Breast epithelium (tissue), 4 donors: ENCODE measurements at regions not wholly inside any gene's neighbourhood (a gene's known extent, or its start where the extent isn't known, plus 50 kb on each side); places are given as distances from the start of the nearest gene placed in this dataset.

Source experiments
- DNase-seq, 2 donors: peaks; one replicate each; pipeline ENCODE4 v3.0.0-alpha.2; 2019; ENCODE audit warnings: low spot score in 2 of 2
- H3K27ac ChIP-seq, 2 donors: fragments of 200-600 bp; sonication (generic) in 1 of 2; one replicate each; pipeline ENCODE4 v1.5.1; 2016 to 2019; ENCODE audit warnings: mild to moderate bottlenecking in 1 of 2
- H3K27me3 ChIP-seq, 2 donors: fragments of 200-600 bp; sonication (generic) in 1 of 2; one replicate each; pipeline versions ENCODE4 v1.5.1 to v1.6.0; 2017 to 2019; ENCODE audit warnings: control low read depth in 1 of 2, mild to moderate bottlenecking in 1 of 2
- H3K36me3 ChIP-seq: fragments of 200-600 bp; one replicate; pipeline ENCODE4 v1.5.1; 2019
- H3K4me1 ChIP-seq, 2 donors: fragments of 200-600 bp; sonication (generic); one replicate each; pipeline ENCODE4 v1.5.1; 2016 to 2019; ENCODE audit warnings: control low read depth in 1 of 2
- H3K4me3 ChIP-seq, 3 donors: fragments of 200-600 bp; sonication (generic); 1 replicate in 2 of 3; 2 replicates in 1 of 3; pipeline ENCODE4 v1.5.1; 2016 to 2019; ENCODE audit warnings: mild to moderate bottlenecking in 3 of 3, moderate library complexity in 2 of 3
- H3K9me3 ChIP-seq, 2 donors: fragments of 200-600 bp; sonication (generic) in 1 of 2; one replicate each; pipeline ENCODE4 v1.5.1; 2016 to 2019; ENCODE audit warnings: control low read depth in 1 of 2
- POLR2A ChIP-seq: fragments of 450-650 bp; IDR thresholded peaks from one replicate; pipeline ENCODE4 v1.6.1; 2016; ENCODE audit warnings: antibody characterized with exemption, mild to moderate bottlenecking, moderate library complexity
- POLR2AphosphoS5 ChIP-seq, 3 donors: sonication (generic); formaldehyde crosslinking; IDR thresholded peaks; one replicate each; pipeline ENCODE4 v1.6.1; 2017; ENCODE audit warnings: antibody characterized with exemption in 3 of 3
- intact Hi-C: fragments of 100-400 bp; cut with DNase I; formaldehyde crosslinking; loops from one replicate; pipeline ENCODE4 v1.15.1; 2023; ENCODE audit warnings: low total_unique reads
- TF ChIP-seq, protein P1 (sequence below), 3 donors: fragments of 450-650 bp; IDR thresholded peaks; one replicate each; pipeline ENCODE4 v1.5.1; 2016 to 2017; ENCODE audit warnings: antibody characterized with exemption in 3 of 3, mild to moderate bottlenecking in 3 of 3, moderate library complexity in 3 of 3

DNA sequence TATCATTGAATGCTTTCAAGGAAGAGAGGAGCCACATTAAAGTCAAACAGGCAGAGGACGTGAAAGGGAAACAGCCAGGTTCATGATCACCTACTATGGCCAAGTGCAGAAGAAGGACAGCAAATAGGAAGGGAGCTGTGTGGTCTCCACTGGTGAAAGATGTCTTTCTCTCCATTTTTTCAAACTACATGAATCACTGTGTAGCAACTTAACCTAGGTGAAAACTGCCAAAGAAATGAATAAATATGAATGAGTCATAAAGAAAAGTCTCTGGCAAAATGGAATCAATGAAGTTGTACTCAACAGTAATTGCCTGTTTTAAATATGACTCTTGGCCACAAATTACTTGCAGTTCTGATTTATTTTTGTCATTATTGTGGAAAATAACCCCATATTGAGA is 452.6 kb upstream of the PKDCC start:
- Histone ChIP-seq H3K4me3 (no peak overlapping the region), H3K36me3 (no peaks in the 10 kb centered on the region), H3K27ac (no peak overlapping the region), H3K4me1 (no peaks in the 10 kb centered on the region), H3K27me3 (no peaks in the 10 kb centered on the region), H3K9me3 (no peaks in the 10 kb centered on the region)
- intact Hi-C loops: no loop called here
- no peak for DNase-seq
- TF ChIP-seq POLR2AphosphoS5 (IDR thresholded peaks at IDR 0.05) (no peak), POLR2A (no peak)
- TF ChIP-seq, protein P1, sequence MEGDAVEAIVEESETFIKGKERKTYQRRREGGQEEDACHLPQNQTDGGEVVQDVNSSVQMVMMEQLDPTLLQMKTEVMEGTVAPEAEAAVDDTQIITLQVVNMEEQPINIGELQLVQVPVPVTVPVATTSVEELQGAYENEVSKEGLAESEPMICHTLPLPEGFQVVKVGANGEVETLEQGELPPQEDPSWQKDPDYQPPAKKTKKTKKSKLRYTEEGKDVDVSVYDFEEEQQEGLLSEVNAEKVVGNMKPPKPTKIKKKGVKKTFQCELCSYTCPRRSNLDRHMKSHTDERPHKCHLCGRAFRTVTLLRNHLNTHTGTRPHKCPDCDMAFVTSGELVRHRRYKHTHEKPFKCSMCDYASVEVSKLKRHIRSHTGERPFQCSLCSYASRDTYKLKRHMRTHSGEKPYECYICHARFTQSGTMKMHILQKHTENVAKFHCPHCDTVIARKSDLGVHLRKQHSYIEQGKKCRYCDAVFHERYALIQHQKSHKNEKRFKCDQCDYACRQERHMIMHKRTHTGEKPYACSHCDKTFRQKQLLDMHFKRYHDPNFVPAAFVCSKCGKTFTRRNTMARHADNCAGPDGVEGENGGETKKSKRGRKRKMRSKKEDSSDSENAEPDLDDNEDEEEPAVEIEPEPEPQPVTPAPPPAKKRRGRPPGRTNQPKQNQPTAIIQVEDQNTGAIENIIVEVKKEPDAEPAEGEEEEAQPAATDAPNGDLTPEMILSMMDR (IDR thresholded peaks at IDR 0.05): no peak

DNA sequence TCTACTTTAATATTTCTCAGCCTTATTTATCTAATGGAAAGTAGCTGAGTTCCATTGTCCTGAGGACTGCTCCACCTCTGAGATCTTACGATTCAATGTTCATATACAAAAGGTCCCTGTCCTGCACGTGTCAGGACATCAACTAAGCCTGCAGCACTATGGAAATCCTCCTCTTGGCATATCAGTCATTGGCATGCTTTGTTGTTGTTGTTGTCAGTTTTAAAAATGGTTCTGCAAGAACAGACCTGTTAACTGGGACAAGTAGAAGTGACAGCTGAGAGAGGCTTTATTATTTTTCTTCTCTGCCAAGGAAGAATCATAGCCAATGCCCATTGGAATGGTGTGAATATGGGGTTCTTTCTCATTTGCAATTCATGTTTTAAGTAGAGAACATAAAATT is 450.1 kb upstream of the PKDCC start:
- Histone ChIP-seq H3K4me3 (no peak overlapping the region), H3K4me1 (no peaks in the 10 kb centered on the region), H3K27ac (peak overlapping the region; percentile 33 to 59), H3K27me3 (no peaks in the 10 kb centered on the region), H3K9me3 (no peaks in the 10 kb centered on the region), H3K36me3 (no peaks in the 10 kb centered on the region)
- peak in 1 of 2 donors; percentile 20 for DNase-seq
- intact Hi-C loops: no loop called here
- no peak for TF ChIP-seq POLR2AphosphoS5 (IDR thresholded peaks at IDR 0.05)
- no peak for TF ChIP-seq POLR2A
- TF ChIP-seq, protein P1 (IDR thresholded peaks at IDR 0.05): no peak

DNA sequence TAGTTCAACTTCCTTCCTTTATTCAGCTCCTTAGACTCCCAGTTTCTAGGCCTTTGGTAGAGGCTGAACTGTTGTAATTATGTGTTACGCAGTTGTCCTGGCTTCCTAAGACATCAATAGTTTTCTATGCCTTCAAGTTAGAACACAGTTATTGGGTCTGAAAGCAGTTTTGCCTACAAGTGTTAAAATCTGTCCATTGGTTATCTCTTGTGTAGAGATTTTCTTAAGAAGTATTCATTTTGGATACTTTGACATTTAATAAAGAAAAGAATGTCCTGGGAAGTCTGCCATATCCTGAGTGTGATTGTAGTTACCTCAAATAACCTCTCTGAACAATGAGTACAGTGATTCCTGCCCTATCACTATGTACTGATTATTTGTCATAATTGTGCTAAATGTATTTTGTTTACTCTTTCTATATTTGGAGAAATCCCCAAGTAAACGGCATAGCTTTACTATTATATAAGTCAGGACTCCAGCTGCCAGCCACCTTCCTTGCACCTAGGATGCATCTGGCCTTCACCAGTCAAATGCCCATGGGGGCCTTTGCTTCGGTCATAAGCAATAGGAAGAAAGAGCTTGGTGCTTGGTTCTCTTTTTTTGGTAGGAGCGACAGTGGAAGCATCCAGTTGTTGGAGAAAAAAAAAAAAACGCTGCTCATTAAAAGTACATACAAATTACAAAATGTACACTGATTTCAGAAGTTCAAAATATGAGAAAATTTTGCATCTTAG is 449.5 kb upstream of the PKDCC start:
- H3K36me3 ChIP-seq: no peaks in the 10 kb centered on the region
- no peaks in the 10 kb centered on the region for H3K27me3 ChIP-seq
- intact Hi-C loops: no loop called here
- TF ChIP-seq POLR2AphosphoS5 (IDR thresholded peaks at IDR 0.05): no peak
- no peak for TF ChIP-seq POLR2A
- TF ChIP-seq, protein P1 (IDR thresholded peaks at IDR 0.05): no peak
- H3K9me3 ChIP-seq: no peaks in the 10 kb centered on the region
- peak in 1 of 2 donors; percentile 18 for DNase-seq
- no peak overlapping the region for H3K4me3 ChIP-seq
- peak overlapping the region; percentile 33 to 59 for H3K27ac ChIP-seq
- H3K4me1 ChIP-seq: no peaks in the 10 kb centered on the region

DNA sequence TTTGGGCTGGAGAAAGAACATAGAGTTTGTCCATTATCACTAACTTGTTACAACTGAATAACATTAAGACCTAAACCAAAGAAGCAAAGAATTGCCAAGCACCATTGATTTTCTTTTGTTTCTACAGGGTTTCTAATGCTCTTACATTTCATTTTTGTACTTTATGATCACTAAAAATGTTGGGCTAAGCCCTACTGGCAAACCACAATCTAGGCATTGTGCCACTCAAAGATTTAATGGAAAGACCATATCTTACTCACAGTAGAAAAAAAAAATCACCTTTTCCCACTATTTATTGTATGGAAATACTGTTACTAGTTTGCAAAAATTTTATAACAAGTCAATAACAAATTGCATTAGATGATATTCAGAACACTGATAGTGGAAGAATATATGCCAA is 447.4 kb upstream of the PKDCC start:
- H3K36me3 ChIP-seq: no peaks in the 10 kb centered on the region
- no peak overlapping the region for H3K4me3 ChIP-seq
- TF ChIP-seq POLR2A (no peak), POLR2AphosphoS5 (IDR thresholded peaks at IDR 0.05) (no peak)
- TF ChIP-seq, protein P1 (IDR thresholded peaks at IDR 0.05): no peak
- intact Hi-C loops: no loop called here
- no peaks in the 10 kb centered on the region for H3K27me3 ChIP-seq
- H3K27ac ChIP-seq: no peak overlapping the region
- H3K4me1 ChIP-seq: no peaks in the 10 kb centered on the region
- no peaks in the 10 kb centered on the region for H3K9me3 ChIP-seq
- DNase-seq: no peak

DNA sequence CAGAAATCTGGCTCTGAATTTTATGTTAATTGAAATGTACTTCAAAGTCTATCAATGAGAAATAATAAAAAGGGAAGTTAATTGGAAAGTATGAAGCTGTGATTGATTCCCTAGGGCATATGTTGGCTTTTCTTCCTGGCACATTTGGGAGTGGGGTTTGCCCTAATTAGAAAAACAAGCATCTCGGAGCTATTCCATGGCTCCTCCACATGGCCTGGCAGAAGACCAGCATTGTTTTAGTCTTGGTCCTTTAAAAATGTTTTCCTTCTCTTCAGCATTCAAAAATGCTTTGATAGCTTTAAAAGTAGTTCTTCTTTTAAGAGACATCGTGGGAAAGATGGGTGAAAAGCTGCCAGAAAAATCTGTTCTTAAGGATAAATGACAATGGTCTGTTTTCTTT is 445.5 kb upstream of the PKDCC start:
- H3K36me3 ChIP-seq: no peaks in the 10 kb centered on the region
- DNase-seq: no peak
- no peaks in the 10 kb centered on the region for H3K27me3 ChIP-seq
- H3K9me3 ChIP-seq: no peaks in the 10 kb centered on the region
- H3K27ac ChIP-seq: no peak overlapping the region
- no peak for TF ChIP-seq POLR2AphosphoS5 (IDR thresholded peaks at IDR 0.05)
- no peak for TF ChIP-seq POLR2A
- TF ChIP-seq, protein P1 (IDR thresholded peaks at IDR 0.05): no peak
- H3K4me1 ChIP-seq: no peaks in the 10 kb centered on the region
- no peak overlapping the region for H3K4me3 ChIP-seq
- intact Hi-C loops: no loop called here
